NCI-H146 treated with DMSO at 0.1 percent for 48 hours (cell line): ENCODE measurements at regions not wholly inside any gene's neighbourhood (a gene's known extent, or its start where the extent isn't known, plus 50 kb on each side); places are given as distances from the start of the nearest gene placed in this dataset.

Experiments used
- DNase-seq: peaks from one replicate; lab custom pipeline; 2025; ENCODE audit not compliant: unreplicated experiment; lab: John Stamatoyannopoulos, UW

DNA sequence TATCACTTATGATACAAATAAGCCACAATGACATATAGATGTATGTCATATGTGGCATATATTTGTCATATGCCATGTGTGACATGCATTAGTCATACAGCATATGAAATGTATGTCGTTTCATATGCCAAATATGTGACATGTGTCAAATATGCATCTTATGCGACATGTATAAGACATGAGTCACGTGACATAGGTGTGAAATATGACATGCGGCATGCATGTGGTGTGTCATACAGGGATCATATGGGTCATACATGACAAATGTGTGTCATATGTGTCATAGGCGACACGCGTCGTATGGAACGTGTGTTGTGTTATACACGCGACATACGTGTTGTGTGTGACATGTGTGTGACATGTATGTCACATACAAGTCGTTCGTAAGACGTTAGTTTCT lies 2154.0 kb upstream of the PIK3C3 start:
- no peak for DNase-seq

DNA sequence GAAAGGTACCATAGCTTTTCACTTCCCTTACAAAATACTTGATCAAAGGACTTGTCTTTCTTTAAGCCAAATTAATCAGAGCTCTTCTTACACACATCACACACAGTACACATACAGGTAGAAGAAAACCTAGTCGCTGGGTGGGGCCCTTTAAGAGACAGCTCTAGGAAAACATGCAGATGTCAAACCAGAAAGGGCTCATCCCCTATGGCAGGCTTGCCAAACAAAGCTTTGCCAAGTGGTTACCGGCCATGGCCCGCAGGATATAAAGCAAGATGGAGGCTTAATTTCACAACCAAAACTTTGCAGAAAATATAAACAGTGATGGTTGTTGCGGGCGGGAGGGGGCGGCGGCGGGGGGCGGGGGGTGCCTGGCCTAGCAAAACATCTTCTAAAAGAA lies 2156.0 kb upstream of the PIK3C3 start:
- peak; percentile 86 for DNase-seq

DNA sequence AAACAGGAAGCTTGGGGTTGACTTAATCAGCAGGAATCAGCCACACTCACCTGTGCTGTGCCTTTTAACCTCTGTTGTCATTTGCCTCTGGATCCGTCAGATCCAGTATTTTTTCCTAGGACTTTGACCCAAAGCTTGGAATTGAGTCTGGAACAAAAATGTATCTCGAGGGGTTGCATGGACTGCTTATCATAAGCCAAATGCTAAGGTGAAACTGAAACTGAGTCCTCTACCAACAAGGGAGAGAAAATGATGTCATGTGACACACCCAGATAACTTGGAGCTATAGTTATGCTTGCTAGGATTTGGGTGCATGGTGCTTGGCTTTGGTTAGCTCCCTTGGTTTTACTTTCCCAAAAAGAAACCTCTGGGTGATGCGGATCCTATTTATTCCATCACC lies 2158.6 kb upstream of the PIK3C3 start:
- DNase-seq: peak; percentile 71

DNA sequence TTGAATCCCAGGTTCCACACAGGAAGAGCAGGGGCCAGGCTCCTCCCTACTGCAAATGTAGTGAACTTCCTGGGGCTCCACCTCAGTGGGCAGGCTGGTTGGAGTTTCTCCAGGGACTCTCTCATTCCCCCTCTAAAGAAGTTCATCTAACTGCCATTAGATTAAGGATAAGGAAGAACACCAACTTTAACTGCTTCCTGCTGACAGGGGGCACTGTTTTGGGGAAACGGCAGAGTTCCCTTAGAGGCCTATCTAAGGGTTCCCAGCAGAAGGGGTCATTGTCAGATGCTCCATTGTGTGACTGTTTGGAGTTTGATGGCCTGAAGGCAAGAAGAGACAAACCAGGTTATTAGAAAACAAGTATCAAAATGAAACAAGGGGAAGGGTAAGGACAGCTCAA lies 2159.7 kb upstream of the PIK3C3 start:
- peak; percentile 30 for DNase-seq

DNA sequence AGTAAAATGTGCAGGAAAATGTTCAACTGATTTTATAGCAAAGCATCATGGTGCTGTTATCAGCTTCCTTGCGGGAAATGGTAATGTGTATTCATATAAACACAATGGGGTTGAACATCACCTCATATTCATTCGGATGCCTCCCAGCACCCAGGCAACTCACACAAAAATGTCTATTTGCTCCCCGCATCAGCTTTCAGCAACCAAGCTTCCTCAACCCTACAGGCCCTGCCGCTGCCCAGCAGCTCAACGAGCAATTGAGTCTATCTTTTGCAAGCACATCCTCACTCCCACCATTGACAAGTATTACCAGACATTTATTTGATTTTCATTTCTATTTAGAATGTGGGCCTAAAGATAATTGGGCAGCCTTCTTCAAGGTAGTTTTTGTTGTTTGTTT lies 2161.4 kb upstream of the PIK3C3 start:
- DNase-seq: no peak

DNA sequence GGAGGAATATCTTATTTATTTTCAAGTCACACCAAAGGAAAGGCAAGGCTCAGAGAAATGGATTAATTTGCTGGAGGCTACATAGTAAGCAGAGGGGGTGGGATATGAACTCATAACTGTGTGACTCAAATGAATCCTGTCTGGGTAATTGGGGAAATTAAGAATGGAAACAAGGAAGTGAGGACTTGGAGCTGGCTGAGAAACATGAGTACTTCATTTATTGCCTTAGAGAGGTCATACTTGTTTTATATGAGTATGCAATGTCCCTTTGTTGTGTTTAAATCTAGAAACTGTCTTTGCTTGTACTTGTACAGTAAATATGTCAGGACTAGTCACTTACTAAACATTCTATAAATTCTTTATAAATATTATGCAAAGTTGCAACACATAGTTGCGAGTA lies 2166.7 kb upstream of the PIK3C3 start:
- DNase-seq: no peak

DNA sequence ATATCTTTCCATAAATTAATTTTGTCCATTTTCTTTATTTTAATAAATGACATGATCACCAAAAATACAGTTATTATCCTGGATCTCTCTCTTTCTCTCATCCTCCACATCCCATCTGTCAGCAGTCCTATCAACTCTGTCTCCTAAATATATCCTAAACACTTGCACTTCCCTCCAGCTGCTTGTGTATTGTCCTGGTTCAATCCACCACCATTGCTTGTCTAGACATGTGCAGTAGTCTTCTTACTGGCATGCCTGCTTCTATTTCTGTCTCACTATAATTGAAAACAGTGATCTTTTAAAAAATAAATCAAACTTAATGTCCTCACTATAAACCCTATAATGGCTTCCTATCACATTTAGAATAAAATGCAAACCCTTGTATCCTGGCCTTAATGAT lies 2168.6 kb upstream of the PIK3C3 start:
- no peak for DNase-seq

DNA sequence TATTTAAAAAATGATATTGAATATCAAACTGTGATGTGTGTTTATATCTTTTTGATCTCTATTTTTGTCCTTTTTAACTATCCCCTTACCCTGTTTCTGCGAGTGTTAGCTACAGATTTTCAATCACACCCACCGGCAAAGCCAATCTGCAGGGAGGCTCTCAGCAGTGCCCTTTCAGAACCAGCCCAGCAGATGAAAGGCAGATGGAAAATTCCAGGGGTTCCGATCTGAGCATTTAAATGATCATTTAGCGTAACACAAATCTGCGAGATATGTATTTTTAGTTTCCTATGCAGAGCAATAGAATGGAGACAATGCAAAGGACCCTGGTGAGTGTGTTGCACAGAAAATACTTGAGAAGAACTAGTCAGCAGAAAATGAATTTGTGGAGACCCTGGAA lies 2170.5 kb upstream of the PIK3C3 start:
- DNase-seq: no peak

DNA sequence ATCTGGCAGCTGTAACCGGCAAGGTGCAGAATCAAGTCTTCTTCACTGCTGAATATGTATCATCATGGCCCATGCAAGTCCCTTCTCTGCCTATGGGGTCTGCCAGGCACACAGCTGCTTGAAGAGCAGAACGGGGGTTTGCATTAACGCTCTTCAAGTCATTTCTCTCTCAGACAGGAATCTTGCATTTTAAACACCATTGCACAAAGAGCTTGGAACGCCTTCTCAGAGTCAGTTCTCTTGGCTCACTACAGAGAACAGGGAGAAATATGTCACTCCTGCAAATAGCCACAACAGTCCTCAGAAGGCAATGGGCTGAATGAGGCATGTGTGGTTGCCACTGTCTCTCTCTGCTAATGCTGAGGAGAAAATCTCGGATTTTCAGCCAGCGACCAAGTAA lies 2173.5 kb upstream of the PIK3C3 start:
- no peak for DNase-seq

DNA sequence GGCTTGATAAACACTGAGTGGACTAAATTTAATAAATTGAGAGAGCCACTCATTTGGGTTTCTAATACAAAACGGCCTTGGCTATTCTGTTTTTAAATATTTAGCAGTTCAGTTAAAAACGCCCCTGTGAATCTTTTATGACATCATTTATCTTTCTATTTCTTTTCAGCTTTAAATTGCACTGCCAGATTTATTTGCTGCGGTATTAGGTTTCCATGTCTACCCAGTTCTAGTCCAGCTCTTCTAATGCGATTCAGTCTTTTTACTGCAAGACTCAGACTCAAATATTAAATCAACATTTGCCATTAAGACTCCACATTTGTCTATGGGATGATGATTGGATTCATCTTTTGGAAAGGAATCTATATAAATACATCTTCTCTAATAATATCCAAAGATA lies 2174.3 kb upstream of the PIK3C3 start:
- DNase-seq: no peak

DNA sequence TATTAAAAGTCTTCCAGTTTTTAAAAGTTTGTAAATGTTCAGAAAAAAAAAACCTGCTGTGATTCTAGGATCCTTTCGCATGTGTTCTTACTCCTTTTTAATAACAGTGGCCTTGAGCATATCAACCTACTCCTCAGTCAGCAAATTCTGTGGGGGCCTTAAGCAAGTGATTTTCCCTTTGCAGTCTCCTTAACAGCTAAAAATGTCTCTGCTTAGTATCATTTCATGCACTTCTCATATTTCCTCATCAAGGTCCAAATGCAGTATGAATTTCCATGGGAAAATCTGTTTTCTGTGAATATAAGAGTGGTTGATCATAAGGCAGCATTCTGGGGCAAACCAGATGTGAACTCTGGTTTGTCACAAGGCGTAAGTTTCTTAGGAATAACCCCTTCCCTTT lies 2175.1 kb upstream of the PIK3C3 start:
- DNase-seq: no peak

DNA sequence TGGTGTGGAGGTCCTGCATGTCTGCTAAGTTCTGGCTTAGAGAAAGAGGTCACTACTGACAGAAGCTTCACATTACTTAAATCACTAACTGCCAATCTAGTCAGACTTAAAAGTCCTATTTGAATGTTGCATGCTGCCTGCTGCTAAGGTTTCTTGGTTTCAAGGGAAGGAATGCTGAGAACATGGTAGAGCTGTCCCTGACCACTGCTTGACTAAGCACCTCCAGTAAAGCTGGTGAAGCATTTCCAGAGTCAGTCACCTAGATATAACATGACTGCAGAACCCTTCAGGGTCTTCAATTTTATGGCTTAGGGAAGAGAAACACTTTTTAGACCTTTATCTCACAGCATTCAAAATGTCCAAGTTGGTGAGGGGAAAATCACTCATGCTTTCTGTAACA lies 2178.3 kb upstream of the PIK3C3 start:
- DNase-seq: no peak

DNA sequence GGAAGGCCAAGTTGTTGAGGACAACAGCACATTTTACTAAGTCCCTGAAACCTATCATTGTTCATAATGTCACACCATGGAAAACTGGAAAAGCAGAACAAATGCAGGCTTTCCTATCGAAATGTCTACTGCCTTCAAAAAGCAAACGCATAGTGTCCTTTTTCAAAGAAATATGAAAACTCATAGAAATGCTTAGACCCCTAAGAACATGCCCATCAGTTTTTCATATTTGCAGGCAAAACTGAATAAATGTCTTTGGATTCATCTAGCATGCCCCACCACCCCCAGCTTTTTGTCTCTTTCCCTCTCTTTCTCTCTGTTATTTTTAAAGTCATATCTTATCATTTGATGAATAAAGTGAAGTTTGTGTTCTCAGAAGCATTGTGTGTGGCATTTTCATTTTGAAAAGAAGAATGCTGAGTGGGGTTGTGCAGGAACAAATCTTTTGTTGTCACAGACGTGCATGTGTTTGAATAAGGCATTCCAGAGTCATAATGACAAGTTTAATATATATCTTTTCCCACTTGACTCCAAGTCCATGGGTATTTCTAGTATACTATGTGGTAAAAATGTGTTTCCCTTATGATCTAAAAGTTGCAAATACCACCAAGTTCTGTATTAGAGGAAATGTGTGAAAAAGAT lies 2180.0 kb upstream of the PIK3C3 start:
- no peak for DNase-seq

DNA sequence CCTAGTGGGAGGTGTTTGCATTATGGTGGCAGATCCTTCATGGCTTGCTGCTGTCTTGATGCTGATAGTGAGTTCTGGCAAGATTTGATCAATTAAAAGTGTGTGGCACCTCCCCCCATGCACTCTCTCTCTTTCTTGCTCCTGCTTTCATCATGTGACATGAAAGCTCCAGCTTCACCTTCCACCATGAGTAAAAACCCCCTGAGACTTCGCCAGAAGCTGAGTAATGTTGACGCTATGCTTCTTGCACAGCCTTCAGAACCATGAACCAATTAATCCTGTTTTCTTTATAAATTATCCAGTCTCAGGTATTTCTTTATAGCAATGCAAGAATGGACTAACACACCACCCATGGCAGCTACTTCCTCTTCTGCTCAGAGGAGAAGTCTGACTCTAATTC lies 2181.4 kb upstream of the PIK3C3 start:
- no peak for DNase-seq

DNA sequence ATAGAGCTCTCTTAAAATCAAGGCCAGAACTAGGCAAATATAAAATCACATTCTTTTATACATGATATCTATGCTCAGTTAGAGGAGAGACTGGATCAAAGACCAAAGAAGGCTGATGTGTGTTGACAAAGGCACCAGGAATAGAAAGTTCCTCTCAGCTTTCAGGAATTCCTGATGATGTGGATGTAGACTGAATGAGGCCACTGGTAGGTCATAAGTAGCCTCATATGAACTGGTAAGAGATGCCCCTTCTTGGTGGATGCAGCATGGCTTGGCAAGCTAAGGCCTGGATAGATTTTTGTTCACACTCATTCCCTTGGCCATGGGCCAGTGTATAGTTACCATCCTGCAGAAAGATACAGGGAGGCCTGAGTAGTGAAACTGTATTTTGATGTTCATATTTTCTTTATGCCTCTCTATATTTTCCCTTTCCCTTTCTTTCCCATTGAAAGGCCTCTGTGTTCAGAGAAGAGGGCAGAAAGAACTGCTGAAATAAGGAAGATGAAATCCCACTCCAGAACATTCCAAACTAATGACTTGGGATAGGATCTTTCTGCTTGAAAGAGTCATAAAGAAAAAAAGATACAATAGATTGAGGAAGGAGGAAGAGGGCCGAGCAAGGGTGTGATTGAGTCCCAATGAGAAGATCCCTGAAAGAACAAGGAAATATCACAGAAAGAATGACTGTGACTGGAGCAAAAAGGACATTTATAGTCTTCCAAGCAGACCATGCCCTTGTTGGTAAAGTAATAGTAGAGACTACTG lies 2182.7 kb upstream of the PIK3C3 start:
- no peak for DNase-seq

DNA sequence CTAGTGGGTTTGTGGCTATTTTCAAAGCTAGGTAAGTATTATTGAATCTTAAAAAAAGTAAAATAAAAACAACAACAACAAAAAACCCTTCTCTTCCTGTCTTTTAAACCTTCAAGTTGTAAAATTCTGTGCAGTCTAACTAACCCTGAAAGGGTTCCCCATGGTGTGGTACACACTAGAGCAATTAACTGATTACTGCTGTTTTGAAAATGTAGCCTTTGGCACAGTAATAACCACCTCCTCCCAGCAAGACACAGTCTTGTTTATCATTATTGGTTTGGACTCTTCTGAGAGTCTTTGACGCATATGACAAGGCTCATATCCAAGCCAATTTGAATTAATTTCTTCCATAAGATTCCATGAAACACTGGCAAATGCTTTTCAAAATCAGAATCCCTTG lies 2184.6 kb upstream of the PIK3C3 start:
- peak; percentile 73 for DNase-seq

DNA sequence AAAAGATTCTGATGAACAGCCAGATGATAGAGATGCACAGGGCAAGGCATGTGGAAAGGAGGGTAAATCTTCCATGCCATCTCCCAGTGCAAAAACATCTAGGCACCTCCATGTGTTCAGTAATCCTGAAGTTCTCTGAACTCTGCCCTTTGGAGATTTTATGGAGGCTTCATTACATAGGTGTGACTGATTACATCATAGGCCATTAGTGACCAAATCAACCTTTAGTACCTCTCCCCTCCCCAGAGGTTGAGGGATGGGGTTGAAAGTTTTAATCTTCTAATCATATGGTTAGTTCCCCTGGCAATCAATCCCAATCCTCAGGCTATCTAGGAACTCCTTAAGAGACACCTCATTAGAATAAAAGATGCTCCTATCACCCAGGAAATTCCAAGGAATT lies 2190.2 kb upstream of the PIK3C3 start:
- no peak for DNase-seq

DNA sequence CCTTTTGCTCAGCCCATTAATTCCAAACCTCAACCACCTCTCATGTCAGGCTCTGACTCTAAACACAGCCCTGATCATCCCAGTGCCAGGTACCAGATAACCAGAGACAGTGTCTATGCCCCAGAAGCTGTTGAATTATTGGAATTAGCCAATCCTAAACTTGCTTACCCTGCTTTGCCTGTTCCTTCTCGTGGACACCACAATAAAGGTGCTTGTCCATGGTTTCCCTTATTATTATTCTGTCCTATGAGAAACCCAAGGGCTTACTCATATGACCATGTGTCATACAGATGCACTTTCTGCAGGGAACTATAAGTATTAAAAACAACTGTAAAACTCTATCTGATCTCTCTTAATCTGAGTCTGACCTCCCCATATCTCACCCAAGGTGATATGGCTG lies 2193.8 kb upstream of the PIK3C3 start:
- no peak for DNase-seq

DNA sequence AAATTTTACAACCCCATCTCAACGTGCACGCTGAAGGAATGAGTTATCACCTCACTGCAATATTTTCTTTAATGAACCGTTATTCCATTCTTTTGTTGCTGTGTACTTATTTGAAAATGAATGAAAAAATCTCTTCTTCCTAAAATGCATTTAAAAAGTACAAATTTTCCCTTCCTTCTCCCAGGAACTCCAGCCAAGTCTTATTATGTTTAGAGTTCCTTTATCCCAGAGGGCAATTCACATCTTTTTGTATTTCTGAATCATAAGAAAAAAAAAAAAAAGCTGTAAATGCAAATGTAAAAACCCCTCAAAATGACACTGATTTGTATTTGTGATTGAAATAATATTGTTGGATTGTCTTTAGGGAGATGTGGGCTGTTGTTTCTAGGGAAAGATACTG lies 2194.3 kb upstream of the CELF4 start:
- DNase-seq: no peak

DNA sequence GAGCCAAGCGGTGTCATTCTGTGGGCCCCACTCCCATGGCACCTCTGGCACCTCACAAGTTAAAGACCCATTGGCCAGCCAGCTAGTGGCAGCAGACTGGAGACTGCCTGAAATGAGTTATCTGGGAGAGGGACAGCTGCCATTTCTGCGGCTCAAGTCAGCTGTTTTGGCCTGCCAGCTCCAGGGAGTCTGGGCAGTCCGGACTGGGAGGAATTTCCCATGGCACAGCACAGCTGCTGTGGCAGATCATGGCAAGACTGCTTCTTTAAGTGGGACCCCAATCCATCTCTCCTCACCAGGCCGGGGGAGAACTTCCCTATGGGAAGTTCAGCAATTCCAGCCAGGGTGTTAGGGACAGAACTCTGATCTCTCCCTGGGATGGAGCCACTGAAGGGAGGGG lies 2187.6 kb upstream of the CELF4 start:
- DNase-seq: no peak

DNA sequence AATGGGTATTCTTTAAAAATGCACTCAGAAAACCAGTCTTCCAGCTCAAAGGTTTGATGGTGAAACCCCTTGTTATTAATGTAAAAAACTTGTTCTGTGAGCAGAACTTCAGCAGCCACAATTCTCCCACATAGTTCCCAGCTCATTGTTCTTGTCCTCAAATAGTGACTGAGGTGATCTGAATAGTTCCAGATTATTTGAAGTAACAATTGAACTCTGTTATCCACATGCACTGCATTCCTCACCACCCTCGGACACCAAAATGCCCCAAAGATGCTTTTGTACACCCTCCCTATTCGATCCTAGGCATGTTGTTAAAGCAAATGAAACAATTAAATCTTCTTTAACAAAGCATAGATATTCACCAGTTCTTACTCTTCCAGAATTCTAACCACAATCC lies 2186.8 kb upstream of the CELF4 start:
- no peak for DNase-seq

DNA sequence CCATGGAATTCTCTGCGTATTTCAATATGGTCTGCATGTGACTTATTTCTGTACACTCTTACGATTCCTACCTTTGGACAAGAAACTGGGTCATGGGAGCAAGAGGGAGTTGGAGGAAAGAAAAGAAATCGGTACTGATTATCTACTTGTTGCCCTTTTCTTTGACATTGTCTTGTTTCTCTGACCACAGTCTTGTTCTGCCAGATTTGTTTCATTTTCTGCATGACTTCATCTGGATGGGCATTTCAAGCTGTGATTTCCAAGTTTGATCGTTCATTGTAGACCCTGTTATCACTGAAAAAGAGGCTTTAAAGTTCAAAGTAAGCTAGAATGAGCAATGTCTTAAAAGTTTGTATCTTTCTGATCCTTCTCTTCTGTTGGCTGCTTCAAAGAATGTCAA lies 2186.3 kb upstream of the CELF4 start:
- no peak for DNase-seq

DNA sequence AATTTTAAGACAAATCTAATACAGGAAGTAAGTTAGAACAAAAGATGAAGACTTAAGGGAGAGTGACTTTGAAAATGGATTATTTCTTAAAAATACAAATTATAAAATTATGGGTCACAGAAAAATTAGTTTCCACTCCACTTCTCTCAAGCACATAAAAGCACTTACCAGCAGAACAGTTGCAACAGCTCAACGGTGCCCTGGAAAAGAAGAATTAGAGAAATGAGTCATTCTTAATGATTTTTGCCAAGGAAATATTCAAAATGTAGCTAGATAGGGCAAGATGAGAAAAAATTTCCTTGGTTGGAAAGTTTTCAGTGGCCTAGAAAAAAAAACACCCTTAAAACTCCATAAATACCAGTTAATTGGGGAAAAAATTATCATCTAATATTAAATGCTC lies 2185.6 kb upstream of the CELF4 start:
- no peak for DNase-seq
